GM13976 (cell line): ENCODE measurements at regions not wholly inside any gene's neighbourhood (a gene's known extent, or its start where the extent isn't known, plus 50 kb on each side); places are given as distances from the start of the nearest gene placed in this dataset.
A peak's percentile ranks its signal among the peaks of the same experiment; 100 is the strongest.

ENCODE experiments used
- DNase-seq: peaks from one replicate; pipeline ENCODE4 v3.0.0; 2012; ENCODE audit warnings: low spot score
- in situ Hi-C: fragments of 300-500 bp; cut with MboI; formaldehyde crosslinking; loops from one replicate; pipeline ENCODE4 v1.12.0; 2022; ENCODE audit warnings: low sequenced_read_pairs, mixed read lengths, inconsistent platforms; ENCODE audit not compliant: unreplicated experiment
- TF ChIP-seq, protein P1 (sequence below): IDR thresholded peaks from 2 replicates; pipeline ENCODE4 v1.5.1; 2012; ENCODE audit warnings: borderline replicate concordance, mild to moderate bottlenecking; ENCODE audit not compliant: insufficient read depth; ENCODE audit errors: extremely low read depth, missing control alignments, control extremely low read depth

GRCh38 chr1:226806988-226807387 is 63.4 kb upstream of the PSEN2 start:
- no peak for DNase-seq
- TF ChIP-seq, protein P1, sequence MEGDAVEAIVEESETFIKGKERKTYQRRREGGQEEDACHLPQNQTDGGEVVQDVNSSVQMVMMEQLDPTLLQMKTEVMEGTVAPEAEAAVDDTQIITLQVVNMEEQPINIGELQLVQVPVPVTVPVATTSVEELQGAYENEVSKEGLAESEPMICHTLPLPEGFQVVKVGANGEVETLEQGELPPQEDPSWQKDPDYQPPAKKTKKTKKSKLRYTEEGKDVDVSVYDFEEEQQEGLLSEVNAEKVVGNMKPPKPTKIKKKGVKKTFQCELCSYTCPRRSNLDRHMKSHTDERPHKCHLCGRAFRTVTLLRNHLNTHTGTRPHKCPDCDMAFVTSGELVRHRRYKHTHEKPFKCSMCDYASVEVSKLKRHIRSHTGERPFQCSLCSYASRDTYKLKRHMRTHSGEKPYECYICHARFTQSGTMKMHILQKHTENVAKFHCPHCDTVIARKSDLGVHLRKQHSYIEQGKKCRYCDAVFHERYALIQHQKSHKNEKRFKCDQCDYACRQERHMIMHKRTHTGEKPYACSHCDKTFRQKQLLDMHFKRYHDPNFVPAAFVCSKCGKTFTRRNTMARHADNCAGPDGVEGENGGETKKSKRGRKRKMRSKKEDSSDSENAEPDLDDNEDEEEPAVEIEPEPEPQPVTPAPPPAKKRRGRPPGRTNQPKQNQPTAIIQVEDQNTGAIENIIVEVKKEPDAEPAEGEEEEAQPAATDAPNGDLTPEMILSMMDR: no peak
- in situ Hi-C loops: no loop called here

- TF ChIP-seq, protein P1: no peak
- DNase-seq: no peak
- in situ Hi-C loops: no loop called here
Observed at GRCh38 chr1:226804907-226805759, 65.3 kb upstream of the PSEN2 start.

DNA sequence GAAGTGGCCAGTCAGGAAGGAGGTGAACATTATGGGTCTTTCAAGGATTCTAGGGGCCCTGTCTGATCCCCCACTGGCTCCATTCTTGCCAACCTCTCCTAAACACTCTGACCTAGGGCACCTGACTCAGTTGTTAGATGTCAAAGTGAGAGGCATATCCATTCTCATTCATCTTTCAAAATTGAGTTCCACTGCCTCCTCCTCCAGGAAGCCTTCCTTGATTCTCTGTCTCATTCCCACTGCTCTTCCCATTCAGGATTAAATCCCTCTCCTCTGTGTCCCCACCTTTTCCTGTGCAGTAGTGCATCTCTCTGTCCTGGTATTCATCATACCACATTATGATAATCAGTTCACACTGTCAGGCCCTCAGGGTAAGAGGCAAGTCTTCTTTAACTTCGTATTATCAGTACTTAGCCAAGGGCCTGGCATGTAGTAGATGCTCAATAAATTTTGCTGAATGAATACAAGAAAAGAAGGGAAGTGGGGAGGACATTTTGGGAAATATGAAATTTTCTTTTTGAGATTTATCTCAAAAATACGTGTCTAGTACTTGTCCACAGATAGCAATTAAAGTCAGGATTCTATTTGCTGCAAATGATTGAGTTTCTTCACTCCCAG is 61.8 kb upstream of the ITPKB start:
- TF ChIP-seq, protein P1: no peak
- in situ Hi-C loops: no loop called here
- no peak for DNase-seq

- in situ Hi-C loops: no loop called here
- TF ChIP-seq, protein P1: no peak
- DNase-seq: no peak
Observed at GRCh38 chr1:226799634-226800281, 60.7 kb upstream of the ITPKB start.

DNA sequence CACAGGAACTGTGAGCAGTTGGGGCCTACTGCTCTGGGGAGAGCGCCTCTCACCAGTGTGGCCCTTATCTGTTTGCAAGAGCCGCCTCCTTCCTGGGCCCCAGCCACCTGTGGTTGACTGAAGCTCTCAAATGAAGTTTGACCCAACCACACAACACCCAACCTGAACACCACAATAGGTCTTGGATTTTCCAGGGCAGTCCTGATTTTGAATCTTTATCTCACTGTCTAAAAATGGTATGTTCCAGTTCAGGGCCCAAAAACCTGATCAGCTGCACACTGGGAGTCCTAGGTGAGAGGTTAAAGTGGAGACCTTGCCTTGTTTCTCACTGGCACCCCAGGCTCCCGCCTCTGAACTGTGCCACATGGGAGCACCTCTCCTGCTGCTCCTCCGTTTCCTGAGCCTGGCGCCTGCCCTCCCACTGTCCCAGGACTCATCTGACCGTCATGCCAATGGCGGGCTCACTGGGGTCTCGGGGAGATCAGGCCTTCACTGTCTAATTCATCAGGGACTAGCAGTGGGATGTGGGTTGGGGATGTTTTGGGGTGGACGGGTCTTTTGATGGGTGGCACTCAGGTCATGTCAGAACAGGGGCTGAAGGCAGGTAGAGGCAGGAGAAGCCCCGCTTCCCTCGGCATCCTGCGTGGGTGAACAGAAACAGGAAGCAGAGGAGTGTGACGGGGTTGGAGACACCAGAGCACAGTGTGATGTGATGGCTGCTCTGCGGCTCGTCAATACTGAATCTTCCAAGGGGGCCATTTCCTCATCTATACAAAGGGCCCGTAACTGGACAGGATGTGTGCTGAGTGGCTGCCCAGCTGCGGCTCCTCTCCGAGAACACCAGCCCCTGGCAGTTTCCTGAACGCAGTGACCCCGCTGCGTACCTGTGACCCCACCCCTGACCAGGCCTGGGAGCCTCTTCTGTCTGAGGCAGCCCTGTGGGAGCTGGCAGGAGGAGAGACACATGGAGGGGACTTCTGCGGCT is 59.6 kb upstream of the ITPKB start:
- peak; percentile 78 for DNase-seq
- TF ChIP-seq, protein P1: no peak
- in situ Hi-C loops: no loop called here

- in situ Hi-C loops: no loop called here
- DNase-seq: no peak
- TF ChIP-seq, protein P1: no peak
Observed at GRCh38 chr1:226797151-226797550, 58.1 kb upstream of the ITPKB start.
